Activated naive CD8-positive, alpha-beta T cell treated with anti-CD3 and anti-CD28 coated beads for 36 hours (primary cell): ENCODE measurements at regions not wholly inside any gene's neighbourhood (a gene's known extent, or its start where the extent isn't known, plus 50 kb on each side); places are given as distances from the start of the nearest gene placed in this dataset.
A peak's percentile ranks its signal among the peaks of the same experiment; 100 is the strongest.
"Not testable (repeated sequence)": the region's sequence is repeated elsewhere in the genome, so short reads cannot be mapped to it uniquely, and the experiment has no call there.

Experiments used
- DNase-seq: peaks from one replicate; pipeline ENCODE4 v3.0.0; 2021
- H3K27ac Mint-ChIP-seq: one replicate; pipeline ENCODE4 v1.8.0; 2022; ENCODE audit warnings: mild to moderate bottlenecking, moderate library complexity, mixed read lengths
- H3K27me3 Mint-ChIP-seq: one replicate; pipeline ENCODE4 v1.8.0; 2022; ENCODE audit warnings: mild to moderate bottlenecking, mixed read lengths
- H3K36me3 Mint-ChIP-seq: one replicate; pipeline ENCODE4 v1.8.0; 2021; ENCODE audit warnings: mild to moderate bottlenecking, mixed read lengths
- H3K4me1 Mint-ChIP-seq: one replicate; pipeline ENCODE4 v1.8.0; 2021; ENCODE audit warnings: mixed read lengths
- H3K4me3 Mint-ChIP-seq: one replicate; pipeline ENCODE4 v1.8.0; 2022; ENCODE audit warnings: mild to moderate bottlenecking, moderate library complexity, mixed read lengths
- H3K9me3 Mint-ChIP-seq: one replicate; pipeline ENCODE4 v1.8.0; 2022; ENCODE audit warnings: mixed read lengths

DNA sequence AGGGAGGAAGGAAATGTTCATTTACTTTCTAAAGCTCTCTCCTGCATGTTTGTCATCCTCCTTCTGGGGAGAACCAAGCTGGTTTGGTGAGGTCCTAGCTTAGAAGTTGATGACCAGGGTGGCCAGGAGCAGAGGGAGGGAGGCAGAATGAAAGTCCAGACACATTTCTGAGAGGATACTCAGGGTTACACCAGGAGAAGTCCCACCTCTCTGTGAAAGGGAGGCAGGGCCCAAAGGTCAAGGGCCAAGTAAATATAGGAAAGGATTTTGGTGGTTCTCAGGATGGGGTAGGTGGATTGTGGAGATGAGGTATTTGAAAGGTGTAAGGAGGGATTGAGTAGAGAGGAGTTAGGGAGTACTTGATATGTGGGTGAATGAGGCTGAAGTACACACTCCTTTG is 58.0 kb upstream of the FBXO11 start:
- H3K36me3 Mint-ChIP-seq = no peaks in the 10 kb centered on the region
- no peaks in the 10 kb centered on the region for H3K9me3 Mint-ChIP-seq
- no peaks in the 10 kb centered on the region for H3K4me1 Mint-ChIP-seq
- no peak for DNase-seq
- peaks cover 10% of the 10 kb centered on the region for H3K27me3 Mint-ChIP-seq
- no peak overlapping the region for H3K27ac Mint-ChIP-seq
- no peak overlapping the region for H3K4me3 Mint-ChIP-seq

DNA sequence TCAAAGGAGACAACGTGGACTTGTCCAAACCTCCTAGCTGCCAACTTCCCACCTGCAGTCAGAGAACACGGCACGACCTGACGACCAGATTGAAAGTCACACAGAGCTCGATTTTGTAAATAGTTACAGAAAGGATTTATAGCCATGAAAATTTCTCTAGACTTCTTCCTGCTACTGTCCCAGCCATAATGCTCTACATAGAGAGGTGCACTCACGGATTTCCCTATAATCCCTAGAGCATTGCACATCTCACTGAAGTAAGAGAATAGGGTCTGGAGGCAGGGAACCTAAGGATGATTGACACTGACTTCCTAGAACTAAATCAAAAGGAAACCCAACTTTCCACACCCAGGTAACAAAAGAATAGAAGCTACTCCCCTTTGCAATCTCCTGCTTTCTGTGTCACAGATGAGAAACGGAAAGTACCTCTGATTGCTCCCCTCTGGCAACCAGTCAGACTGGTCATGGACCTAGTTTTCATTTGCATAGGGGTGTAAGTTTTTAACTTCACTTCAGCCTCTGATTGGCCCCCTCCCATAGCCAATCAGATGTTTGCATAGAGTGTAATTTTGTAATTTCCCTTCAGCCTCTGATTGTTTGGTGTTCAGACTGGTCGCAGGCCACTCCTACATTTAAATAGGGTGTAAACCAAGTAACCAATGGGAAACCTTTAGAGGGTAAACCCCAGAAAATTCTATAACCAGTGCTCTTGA is 58.6 kb upstream of the FBXO11 start:
- H3K27ac Mint-ChIP-seq = no peak overlapping the region

DNA sequence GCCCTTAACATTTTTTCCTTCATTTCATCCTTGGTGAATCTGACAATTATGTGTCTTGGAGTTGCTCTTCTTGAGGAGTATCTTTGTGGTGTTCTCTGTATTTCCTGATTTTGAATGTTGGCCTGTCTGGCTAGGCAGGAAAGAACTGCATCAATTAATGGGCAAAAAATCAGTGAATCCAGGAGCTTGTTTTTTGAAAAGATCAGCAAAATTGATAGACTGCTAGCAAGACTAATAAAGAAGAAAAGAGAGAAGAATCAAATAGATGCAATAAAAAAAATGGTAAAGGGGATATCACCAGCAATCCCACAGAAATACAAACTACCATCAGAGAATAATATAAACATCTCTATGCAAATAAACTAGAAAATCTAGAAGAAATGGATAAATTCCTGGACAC is 70.4 kb upstream of the FBXO11 start:
- H3K27me3 Mint-ChIP-seq, H3K36me3 Mint-ChIP-seq, H3K4me1 Mint-ChIP-seq, H3K9me3 Mint-ChIP-seq, H3K4me3 Mint-ChIP-seq, H3K27ac Mint-ChIP-seq, DNase-seq: not testable (repeated sequence)

More for the DNA sequence above, 58.6 kb upstream of the FBXO11 start:
- Mint-ChIP-seq H3K9me3 (no peaks in the 10 kb centered on the region), H3K27me3 (peaks cover 10% of the 10 kb centered on the region), H3K36me3 (no peaks in the 10 kb centered on the region), H3K4me3 (no peak overlapping the region), H3K4me1 (no peaks in the 10 kb centered on the region)
- DNase-seq = no peak

DNA sequence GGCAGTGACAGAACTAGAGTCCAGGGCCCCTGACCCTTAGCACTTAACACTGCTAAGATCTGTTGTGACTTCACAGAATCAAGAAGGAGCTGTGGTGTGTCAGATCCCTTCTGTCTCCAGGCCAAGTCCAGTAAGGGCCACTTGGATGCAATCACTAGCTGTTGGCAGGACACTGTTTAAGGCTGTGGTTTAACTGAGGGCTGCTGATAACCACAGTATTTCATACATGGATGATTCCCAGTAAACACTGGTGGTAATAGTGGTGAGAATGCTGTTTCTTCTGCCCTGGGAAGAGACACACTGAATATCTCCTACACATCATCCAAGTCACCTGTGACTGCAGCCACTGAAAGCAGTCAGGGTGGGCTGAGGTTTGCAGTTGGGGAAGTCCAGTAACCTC is 77.7 kb upstream of the FBXO11 start:
- H3K9me3 Mint-ChIP-seq = peaks cover 2% of the 10 kb centered on the region
- DNase-seq = peak; percentile 4
- H3K27ac Mint-ChIP-seq = no peak overlapping the region
- H3K36me3 Mint-ChIP-seq = no peaks in the 10 kb centered on the region
- H3K27me3 Mint-ChIP-seq = peaks cover 3% of the 10 kb centered on the region
- peaks cover 4% of the 10 kb centered on the region for H3K4me1 Mint-ChIP-seq
- no peak overlapping the region for H3K4me3 Mint-ChIP-seq

DNA sequence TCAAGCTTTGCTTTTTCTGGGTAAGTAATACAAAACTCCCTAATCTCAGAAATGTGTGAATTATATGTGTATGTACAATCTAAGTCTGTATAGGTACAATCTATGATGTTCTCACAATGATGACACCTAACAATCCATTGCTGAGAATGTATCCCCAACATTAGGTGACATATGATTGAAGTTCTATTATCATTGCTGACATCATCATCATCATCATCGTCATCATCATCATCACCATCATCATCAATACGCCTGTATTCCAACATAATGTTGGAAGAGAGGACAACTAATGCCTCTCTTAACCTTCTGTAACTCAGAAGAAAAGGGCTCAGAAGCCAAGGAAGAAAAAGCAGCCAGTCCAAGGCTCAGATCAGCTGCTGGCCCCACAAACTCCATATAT is 84.2 kb upstream of the FBXO11 start:
- Mint-ChIP-seq H3K4me3 (no peak overlapping the region), H3K27ac (no peak overlapping the region), H3K36me3 (no peaks in the 10 kb centered on the region), H3K27me3 (peaks cover 9% of the 10 kb centered on the region), H3K9me3 (no peaks in the 10 kb centered on the region), H3K4me1 (peaks cover 5% of the 10 kb centered on the region)
- DNase-seq = no peak

DNA sequence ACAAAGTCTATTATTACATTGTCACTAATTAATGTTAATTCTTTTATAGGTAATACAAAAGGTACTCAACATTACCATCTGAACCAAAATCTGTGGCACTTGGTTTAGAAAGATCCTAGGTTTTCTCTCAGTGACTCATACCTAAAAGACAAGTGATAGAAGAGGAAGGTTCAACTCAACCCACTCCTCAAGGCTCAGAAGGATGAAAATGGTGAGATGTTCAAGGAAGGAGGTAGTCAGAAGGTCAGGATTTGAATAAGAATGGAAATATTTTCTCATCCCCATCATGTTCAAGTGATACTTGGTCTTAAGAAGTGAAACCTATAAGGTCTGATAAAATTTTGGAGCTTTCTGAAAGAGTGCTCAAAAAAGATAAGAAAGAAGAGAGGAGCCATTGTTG is 86.4 kb upstream of the FBXO11 start:
- no peak for DNase-seq
- Mint-ChIP-seq H3K4me3 (no peak overlapping the region), H3K27me3 (peaks cover 11% of the 10 kb centered on the region), H3K36me3 (no peaks in the 10 kb centered on the region), H3K27ac (no peak overlapping the region), H3K4me1 (peaks cover 5% of the 10 kb centered on the region), H3K9me3 (no peaks in the 10 kb centered on the region)

DNA sequence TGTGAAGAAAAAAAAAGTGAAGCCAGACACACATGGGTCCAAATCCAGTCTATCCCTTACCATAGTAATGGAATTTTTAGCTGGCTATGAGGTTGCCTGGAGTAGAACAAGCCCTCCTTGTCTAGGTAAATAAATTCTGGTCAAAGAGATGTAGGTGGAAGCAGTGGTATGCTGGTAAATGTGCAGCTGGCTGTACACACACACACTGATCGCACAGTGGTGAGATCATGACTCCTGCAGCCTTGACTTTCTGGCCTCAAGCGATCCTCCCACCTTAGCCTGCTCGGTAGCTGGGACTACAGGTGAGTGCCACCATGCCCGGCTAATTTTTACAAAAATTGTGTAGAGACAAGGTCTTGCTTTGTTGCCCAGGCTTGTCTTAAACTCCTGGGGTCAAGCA is 90.5 kb upstream of the FBXO11 start:
- DNase-seq = no peak
- H3K27ac Mint-ChIP-seq = no peak overlapping the region
- no peak overlapping the region for H3K4me3 Mint-ChIP-seq
- peaks cover 14% of the 10 kb centered on the region for H3K27me3 Mint-ChIP-seq
- no peaks in the 10 kb centered on the region for H3K36me3 Mint-ChIP-seq
- H3K4me1 Mint-ChIP-seq = peaks cover 5% of the 10 kb centered on the region
- peaks cover 2% of the 10 kb centered on the region for H3K9me3 Mint-ChIP-seq

DNA sequence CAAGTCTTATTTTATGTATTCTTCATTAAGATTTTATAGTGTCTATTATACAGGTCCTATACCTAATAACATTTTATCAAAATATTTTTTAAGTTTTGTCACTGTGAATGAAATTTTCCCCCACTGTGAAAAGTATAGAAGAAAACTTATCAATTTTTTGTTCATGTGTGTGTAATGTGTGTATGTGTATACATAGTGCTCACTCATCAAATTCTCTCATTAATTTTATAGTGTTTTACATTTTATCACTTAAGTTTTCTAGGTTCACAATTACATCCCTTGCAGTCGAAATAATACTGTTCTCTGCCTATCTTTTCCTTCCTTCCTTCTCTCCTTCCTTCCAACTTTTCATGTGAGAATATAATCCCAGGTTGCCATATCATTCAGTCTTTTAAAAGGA is 93.2 kb upstream of the FBXO11 start:
- no peak overlapping the region for H3K4me3 Mint-ChIP-seq
- peaks cover 2% of the 10 kb centered on the region for H3K9me3 Mint-ChIP-seq
- H3K4me1 Mint-ChIP-seq = no peaks in the 10 kb centered on the region
- H3K27me3 Mint-ChIP-seq = peaks cover 14% of the 10 kb centered on the region
- no peak overlapping the region for H3K27ac Mint-ChIP-seq
- H3K36me3 Mint-ChIP-seq = no peaks in the 10 kb centered on the region
- DNase-seq = no peak

DNA sequence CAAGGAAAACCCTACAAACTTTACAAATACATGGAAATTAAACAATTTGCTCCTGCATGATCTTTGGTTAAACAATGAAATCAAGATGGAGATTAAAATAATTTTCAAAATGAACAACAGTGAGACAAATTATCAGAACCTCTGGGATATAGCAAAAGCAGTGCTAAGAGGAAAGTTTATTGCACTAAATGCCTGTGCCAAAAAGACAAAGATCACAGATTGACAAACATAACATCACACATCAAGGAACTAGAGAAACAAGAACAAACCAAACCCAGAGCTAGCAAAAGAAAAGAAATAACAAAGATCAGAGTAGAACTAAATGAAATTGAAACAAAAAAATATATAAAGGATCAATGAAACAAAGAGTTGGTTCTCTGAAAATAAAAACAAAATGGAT is 95.2 kb upstream of the FBXO11 start:
- H3K4me3 Mint-ChIP-seq = no peak overlapping the region
- H3K9me3 Mint-ChIP-seq = peaks cover 2% of the 10 kb centered on the region

DNA sequence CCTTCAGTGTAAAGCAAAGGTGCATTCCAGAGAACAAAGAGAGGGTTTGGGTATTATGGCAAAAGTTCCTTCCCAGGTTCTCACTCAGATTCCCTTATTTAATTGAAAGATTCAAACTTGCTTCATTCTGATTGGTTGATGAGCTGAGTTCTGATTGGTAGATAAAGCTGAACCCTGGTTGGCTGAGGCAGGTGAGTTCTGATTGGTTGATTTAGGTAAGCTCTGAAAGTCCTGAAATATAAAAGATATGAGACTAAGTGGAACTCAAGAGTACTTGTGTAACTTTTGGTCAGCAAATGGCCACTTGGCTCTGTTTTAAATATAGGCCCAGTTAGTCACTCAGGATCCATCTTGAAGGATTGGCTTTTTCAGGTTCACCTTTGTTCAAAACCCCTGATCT is 99.8 kb upstream of the FBXO11 start:
- Mint-ChIP-seq H3K27ac (no peak overlapping the region), H3K4me3 (no peak overlapping the region), H3K27me3 (no peaks in the 10 kb centered on the region), H3K9me3 (no peaks in the 10 kb centered on the region), H3K36me3 (no peaks in the 10 kb centered on the region), H3K4me1 (no peaks in the 10 kb centered on the region)
- no peak for DNase-seq

More for the DNA sequence above, 95.2 kb upstream of the FBXO11 start:
- no peak for DNase-seq
- Mint-ChIP-seq H3K36me3 (no peaks in the 10 kb centered on the region), H3K4me1 (no peaks in the 10 kb centered on the region), H3K27ac (no peak overlapping the region), H3K27me3 (peaks cover 4% of the 10 kb centered on the region)

DNA sequence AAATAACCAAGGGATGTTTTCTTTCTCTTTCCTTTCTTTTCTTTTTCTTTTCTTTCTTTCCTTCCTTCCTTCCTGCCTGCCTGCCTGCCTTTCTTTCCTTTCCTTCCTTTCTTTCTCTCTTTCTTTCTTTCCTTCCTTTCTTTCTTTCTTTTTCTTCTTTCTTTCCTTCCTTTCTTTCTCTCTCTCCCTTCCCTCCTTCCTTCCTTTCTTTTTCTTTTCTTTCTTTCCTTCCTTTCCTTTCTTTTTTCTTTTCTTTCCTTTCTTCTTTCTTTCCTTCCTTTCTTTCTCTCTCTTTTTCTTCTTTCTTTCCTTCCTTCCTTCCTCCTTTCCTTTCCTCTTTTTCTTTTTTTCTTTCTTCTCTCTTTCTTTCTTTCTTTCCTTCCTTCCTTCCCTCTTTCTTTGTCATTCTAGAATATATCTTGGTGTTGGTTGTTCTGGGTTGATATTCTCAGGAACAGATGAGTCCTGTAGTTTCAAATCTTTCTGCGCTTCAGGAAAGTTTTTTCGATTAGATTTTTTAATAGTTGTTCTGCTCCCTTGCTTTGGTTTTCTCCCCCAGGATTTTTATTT is 101.5 kb upstream of the FBXO11 start:
- Mint-ChIP-seq H3K27ac (no peak overlapping the region), H3K36me3 (no peaks in the 10 kb centered on the region), H3K4me3 (no peak overlapping the region), H3K4me1 (no peaks in the 10 kb centered on the region), H3K27me3 (no peaks in the 10 kb centered on the region), H3K9me3 (no peaks in the 10 kb centered on the region)
- DNase-seq = no peak

DNA sequence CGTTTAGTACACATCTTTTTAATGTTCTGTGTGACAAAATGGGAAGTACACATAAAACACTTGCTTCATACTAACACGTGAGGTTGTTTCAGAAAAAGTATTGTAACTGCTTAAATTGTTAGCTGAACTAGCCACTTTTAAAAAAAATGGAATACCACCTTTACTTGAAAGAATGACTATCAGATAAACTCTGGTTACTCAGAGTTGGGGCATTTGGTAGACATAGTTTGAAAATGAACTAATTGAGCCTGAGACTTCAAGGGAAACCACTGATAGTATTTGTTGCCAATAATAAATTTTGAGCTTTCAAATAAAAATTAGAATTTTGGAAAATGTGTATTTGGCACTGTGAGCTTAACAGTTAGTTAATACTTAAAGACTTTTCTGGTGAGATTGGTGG is 103.0 kb upstream of the FBXO11 start:
- no peaks in the 10 kb centered on the region for H3K27me3 Mint-ChIP-seq
- H3K4me1 Mint-ChIP-seq = no peaks in the 10 kb centered on the region
- H3K4me3 Mint-ChIP-seq = no peak overlapping the region
- no peak for DNase-seq
- no peak overlapping the region for H3K27ac Mint-ChIP-seq
- H3K9me3 Mint-ChIP-seq = no peaks in the 10 kb centered on the region
- H3K36me3 Mint-ChIP-seq = no peaks in the 10 kb centered on the region

DNA sequence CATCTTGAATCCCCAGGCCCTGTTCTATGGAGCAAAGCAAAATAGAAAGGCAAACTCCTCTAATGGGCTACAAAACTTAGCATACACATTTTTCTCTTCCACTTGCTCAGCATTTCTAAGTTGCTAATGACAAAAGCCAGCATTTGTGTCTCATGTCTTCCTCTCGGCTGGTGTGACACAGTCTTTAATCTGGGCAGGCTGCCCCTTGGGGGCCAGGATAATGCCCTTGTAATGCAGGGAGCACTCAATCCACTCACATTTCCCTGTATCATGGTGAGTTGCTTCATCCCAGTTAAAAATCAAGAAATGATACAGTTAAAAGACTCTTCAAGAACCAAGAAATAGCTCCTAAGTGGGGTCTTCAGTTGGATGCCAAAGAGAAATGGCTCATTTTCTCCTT is 109.1 kb upstream of the FBXO11 start:
- no peak for DNase-seq
- H3K36me3 Mint-ChIP-seq = peaks cover 2% of the 10 kb centered on the region
- no peaks in the 10 kb centered on the region for H3K4me1 Mint-ChIP-seq
- H3K4me3 Mint-ChIP-seq = no peak overlapping the region
- no peaks in the 10 kb centered on the region for H3K27me3 Mint-ChIP-seq
- H3K27ac Mint-ChIP-seq = no peak overlapping the region
- peaks cover 2% of the 10 kb centered on the region for H3K9me3 Mint-ChIP-seq

DNA sequence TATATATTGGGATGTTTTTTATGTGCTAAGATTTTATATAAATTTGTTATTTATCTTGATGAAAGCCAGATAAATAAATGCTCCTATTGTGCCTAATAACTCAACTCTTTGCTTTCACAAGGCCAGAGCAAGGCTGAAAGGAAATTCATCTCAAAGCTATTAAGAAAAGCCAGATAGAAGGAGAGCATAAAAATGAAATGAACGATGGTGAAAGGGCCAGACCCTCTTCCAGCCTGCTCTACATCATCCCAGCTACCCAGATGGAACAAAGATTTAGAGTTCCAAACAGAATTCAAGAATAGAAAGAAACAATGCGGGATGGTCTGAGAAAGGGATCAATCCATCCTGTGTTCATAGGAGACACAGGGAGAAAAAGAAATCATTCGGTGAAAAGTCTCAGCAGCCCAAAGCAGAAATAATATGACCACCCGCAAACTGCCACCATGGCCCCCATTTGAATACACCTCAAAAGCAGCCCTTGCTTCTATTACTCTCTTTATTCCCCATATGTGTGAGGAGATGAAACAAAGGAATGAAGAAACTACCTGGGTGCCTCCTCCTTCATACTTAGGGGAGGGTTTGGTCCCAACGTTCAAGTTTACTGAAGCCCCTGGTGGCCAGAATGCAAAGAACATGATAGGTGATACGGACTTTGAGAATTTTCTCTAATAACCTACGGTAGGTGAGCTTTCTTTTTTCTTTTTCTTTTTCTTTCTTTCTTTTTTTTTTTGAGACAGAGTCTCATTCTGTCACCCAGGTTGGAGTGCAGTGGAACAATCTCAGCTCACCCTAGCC is 110.1 kb upstream of the FBXO11 start:
- H3K27ac Mint-ChIP-seq = no peak overlapping the region
- H3K9me3 Mint-ChIP-seq = peaks cover 2% of the 10 kb centered on the region
- no peak for DNase-seq
- peaks cover 2% of the 10 kb centered on the region for H3K36me3 Mint-ChIP-seq
- no peaks in the 10 kb centered on the region for H3K4me1 Mint-ChIP-seq
- no peaks in the 10 kb centered on the region for H3K27me3 Mint-ChIP-seq
- H3K4me3 Mint-ChIP-seq = no peak overlapping the region

DNA sequence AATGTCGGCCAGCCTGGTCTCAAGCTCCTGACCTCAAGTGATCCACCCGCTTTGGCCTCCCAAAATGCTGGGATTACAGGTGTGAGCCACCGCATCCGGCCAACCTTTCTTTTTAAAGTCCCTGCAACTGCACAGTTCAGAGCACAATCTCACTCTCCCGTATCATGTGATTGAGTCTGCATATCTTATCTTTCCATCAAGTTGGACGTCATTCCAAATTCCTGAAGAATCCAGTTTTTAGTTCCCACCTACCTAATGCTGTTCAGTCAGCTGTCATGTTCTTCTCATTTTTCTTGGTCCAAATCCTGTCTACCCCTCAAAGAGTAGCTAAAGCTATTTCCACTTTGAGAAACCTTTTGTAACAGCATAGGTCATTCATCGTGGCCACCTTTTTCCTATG is 110.8 kb upstream of the FBXO11 start:
- Mint-ChIP-seq H3K27ac (no peak overlapping the region), H3K4me1 (no peaks in the 10 kb centered on the region), H3K27me3 (no peaks in the 10 kb centered on the region), H3K9me3 (peaks cover 2% of the 10 kb centered on the region), H3K36me3 (peaks cover 2% of the 10 kb centered on the region), H3K4me3 (no peak overlapping the region)
- DNase-seq = no peak

DNA sequence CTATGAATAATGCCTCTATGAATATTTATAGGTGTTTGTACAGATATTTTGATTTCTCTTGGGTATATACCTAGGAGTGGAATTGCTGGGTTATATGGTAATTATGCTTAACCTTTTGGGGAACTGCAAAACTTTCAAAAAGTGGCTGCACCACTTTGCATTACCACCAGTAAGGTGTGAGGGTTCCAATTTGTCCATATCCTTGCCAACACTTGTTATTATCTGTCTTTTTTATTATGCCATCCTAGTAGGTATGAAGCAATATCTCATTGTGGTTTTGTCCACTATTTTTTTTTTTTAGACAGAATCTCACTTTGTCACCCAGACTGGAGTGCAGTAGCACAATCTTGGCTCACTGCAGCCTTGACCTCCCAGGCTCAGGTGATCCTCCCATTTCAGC is 112.2 kb upstream of the FBXO11 start:
- no peak for DNase-seq
- Mint-ChIP-seq H3K4me3 (no peak overlapping the region), H3K36me3 (peaks cover 2% of the 10 kb centered on the region), H3K27ac (no peak overlapping the region), H3K9me3 (peaks cover 2% of the 10 kb centered on the region), H3K4me1 (no peaks in the 10 kb centered on the region), H3K27me3 (peaks cover 4% of the 10 kb centered on the region)
